HG02870 (cell line): ENCODE measurements at regions not wholly inside any gene's neighbourhood (a gene's known extent, or its start where the extent isn't known, plus 50 kb on each side); places are given as distances from the start of the nearest gene placed in this dataset.

ENCODE experiments used
- ATAC-seq: cut with Tn5 transposase; IDR thresholded peaks from one replicate; pipeline ENCODE4 v1.9.1; 2021; ENCODE audit warnings: mild to moderate bottlenecking, moderate library complexity; ENCODE audit not compliant: unreplicated experiment

DNA sequence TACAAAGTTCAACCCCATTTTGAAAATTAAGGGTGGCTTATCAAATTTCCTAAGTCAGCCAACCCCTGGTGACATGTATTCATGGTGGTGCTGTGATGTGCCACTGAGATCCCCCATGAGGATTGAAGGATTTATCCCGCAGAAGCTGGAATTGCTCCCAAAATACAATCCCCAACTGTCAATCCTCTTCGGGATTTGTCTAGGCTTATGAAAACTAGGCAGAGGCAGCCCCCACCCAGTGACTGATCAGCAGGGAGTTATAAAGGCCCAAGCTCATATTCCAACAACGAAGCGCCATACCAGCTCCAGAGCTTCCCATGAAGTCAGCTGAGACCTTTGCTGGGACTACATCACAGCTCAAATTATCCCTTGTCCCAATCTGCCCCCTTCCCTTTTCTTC is 316.0 kb downstream of the ENC1 start:
- no peak for ATAC-seq

DNA sequence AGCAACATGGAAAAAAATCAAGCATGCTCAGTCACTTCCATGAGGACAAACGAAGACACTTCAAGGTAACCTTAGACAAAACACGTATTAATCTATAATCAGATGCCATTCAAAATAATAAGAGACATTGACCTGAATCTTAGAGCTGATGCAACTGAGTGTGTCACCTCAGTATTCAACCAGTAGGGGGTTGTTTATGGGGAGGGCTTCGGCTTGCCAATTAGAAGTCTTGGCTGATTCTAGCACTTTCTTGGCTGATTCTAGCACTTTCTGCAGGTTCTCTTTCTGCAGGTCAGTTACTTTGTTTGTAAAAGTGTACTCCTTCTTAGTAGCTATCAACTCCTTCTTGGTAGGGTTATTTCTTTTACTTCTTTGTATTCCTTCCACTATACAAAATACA is 317.6 kb downstream of the ENC1 start:
- ATAC-seq = no peak

GRCh38 chr5:74322191-74322590 is 318.3 kb downstream of the ENC1 start:
- ATAC-seq = no peak

- ATAC-seq = no peak
These were observed 319.2 kb downstream of the ENC1 start for GRCh38 chr5:74321326-74321725.

- no peak for ATAC-seq
These were observed 320.0 kb downstream of the ENC1 start for GRCh38 chr5:74320526-74320925.

- ATAC-seq = no peak
These were observed 321.5 kb downstream of the ENC1 start for GRCh38 chr5:74319076-74319475.

GRCh38 chr5:74316064-74316603 is 324.4 kb downstream of the ENC1 start:
- peak; percentile 58 for ATAC-seq

GRCh38 chr5:74314906-74315305 is 325.6 kb downstream of the ENC1 start:
- ATAC-seq = no peak

- ATAC-seq = no peak
These were observed 326.6 kb downstream of the ENC1 start for GRCh38 chr5:74313896-74314295.

GRCh38 chr5:74312746-74313145 is 327.8 kb downstream of the ENC1 start:
- ATAC-seq = no peak

- ATAC-seq = no peak
These were observed 328.6 kb downstream of the ENC1 start for GRCh38 chr5:74311961-74312360.

GRCh38 chr5:74310997-74311930 is 329.3 kb downstream of the ENC1 start:
- no peak for ATAC-seq

- ATAC-seq = no peak
These were observed 330.1 kb downstream of the ENC1 start for GRCh38 chr5:74310386-74310785.

DNA sequence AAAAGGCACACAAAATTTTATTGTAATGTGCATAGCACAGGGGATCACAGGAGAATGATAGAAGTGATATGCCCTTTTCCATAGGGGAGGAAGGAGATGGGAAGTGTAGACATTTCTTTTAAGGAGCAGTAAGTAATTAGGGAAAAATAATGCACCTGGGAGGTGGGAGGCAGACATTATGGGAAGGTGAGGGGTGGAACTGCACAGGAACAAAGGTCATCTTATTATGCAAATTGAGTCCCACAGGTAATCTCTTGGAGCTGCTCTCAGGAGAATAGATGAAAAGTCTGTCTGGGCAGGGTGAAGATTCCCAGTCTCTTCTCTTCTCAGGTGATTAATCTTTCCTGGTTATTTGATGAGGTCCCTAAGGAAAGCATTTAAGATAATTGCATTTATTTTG is 331.5 kb downstream of the ENC1 start:
- ATAC-seq = no peak

DNA sequence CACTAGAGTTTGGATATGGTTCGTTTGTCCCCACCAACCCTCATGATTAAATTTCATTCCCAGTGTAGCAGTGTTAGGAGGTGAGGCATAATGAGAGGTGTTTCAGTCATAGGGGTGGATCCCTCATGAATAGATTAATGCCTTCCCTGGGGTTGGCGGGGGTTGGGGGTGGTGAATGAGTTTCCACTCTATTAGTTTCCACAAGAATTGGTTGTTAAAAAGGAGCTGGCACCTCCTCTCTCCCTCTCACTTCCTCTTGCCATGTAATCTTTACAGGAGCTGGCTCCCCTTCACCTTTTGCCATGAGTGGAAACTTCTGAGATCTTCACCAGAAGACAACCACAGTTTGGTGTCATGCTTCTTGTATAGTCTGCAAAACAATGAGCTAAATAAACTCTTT is 333.7 kb downstream of the ENC1 start:
- ATAC-seq = no peak

DNA sequence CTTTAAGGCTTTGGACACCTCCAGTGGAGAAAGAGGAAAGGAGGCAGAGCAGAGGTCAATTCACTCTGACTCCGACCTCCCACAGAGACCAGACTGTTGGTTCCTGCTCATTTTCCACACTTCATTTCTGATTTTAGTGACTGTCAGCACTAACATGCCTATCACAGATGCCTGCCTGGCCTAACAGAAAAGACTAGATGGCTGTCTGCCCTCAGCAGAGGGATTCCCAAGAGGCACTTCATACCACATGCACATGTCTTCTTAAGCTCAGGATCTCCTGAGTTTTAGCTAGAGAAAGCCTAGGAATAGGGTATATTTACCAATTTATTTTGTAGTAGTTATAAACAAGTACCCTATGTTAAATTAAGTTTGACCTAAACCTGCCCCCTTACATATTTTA is 336.0 kb downstream of the ENC1 start:
- no peak for ATAC-seq

- ATAC-seq = no peak
These were observed 336.9 kb downstream of the ENC1 start for GRCh38 chr5:74303578-74303977.

DNA sequence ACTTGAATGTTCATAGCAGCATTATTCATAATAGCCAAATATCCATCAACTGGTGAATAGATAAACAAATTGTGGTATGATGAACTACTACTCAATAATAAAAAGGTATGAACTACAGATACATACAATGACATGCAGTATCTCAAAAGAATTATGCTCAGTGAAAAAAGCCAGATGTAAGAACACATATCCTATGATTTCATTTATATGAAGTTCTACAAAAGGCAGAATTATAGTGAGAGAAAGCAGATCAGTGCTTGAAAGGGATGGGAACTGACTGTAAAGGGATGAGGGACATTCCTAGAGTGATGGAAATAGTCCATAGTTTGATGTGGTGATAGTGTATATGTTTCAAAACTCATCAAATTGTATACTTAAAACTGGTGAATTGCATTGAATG is 339.0 kb downstream of the ENC1 start:
- ATAC-seq = no peak

GRCh38 chr5:74300808-74301389 is 339.6 kb downstream of the ENC1 start:
- no peak for ATAC-seq

- no peak for ATAC-seq
These were observed 340.7 kb downstream of the ENC1 start for GRCh38 chr5:74299833-74300232.

DNA sequence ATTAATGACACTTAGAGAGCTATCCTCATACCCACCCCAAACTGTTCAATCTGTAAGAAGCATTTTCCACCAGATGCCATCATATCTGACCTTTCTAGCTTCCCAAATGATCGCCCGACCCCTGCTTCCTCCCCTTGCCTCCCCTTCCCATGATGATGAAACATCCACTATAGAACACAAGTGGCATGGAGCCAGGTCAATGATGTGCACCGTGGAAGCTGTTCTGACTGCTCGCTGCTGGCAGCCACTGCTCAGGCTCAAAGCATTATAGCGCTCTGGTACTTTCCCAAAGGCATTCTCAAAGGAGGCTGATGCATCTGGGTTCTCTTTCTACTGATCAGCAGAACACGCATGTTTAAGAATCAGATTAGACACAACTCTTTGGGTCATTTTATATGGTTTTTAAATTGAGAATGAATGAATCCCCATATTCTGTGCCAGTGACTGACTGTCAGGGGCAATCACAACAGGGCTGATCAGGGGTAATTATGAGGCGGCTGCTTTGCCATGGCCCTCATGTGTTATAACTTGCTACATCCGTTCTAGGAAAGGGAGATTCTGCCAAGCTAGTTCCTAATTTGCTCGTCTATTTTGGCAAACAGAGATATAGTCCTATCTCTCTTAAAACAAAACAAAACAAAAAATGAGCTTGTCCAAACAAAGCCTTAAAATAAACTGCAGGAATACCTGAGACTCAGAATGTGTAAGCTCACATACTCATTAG is 343.7 kb downstream of the ENC1 start:
- ATAC-seq = no peak

- no peak for ATAC-seq
These were observed 344.9 kb downstream of the ENC1 start for GRCh38 chr5:74295676-74296075.
